T-helper 2 cell (primary cell): ENCODE measurements at regions not wholly inside any gene's neighbourhood (a gene's known extent, or its start where the extent isn't known, plus 50 kb on each side); places are given as distances from the start of the nearest gene placed in this dataset.

Experiments used
- DNase-seq, 5 experiments: peaks; one replicate each; pipeline versions ENCODE4 v3.0.0 to v3.0.0-alpha.2; 2012 to 2022

DNA sequence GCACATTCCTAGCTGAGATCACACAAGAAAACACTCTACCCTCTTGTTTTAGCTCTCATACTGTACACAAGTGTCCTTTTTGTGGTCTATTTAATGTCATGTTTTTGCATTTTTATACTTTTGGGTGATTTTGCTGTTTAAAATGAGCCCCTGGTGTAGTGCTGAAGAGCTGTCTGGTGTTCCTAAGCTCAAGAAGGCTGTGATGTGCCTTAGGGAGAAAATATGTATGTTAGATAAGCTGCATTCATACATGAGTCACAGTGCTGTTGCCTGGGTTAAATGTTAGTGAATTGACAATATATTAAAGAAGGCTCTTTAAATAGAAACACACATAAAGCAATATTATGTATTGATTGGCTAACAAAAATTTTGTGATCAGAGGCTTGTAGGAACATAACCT, 387.4 kb upstream of the C2CD4B start:
- no peak for DNase-seq

DNA sequence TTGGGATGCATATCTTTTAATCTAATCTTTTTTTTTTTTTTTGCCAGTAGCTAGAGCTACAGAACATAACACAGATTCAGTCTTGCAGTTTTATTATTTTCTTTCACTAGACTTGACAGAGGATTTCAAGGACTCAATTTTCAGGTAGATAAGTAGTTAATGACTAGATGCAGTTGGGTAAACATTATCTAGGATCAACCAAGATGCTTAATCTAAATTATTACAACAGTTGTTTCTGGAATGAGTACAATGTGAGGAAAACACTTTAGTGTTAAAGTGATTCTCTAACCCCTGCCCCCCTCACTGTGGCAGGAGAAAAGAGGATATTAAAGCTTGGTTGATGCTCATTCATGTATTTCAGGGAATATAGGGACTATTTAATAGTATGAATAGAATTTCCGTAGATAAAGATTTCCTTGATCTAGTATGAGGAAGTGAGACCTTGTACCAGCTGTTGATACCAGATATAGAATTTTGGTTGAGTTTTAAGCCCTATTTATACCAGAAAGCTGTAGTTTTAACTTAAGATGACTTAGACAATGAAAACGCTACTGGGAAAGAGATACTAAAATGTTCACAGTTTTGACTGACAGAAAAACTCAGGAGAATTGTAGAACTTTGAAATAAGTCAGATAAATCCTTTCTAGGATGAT, 389.0 kb upstream of the C2CD4B start:
- no peak for DNase-seq

DNA sequence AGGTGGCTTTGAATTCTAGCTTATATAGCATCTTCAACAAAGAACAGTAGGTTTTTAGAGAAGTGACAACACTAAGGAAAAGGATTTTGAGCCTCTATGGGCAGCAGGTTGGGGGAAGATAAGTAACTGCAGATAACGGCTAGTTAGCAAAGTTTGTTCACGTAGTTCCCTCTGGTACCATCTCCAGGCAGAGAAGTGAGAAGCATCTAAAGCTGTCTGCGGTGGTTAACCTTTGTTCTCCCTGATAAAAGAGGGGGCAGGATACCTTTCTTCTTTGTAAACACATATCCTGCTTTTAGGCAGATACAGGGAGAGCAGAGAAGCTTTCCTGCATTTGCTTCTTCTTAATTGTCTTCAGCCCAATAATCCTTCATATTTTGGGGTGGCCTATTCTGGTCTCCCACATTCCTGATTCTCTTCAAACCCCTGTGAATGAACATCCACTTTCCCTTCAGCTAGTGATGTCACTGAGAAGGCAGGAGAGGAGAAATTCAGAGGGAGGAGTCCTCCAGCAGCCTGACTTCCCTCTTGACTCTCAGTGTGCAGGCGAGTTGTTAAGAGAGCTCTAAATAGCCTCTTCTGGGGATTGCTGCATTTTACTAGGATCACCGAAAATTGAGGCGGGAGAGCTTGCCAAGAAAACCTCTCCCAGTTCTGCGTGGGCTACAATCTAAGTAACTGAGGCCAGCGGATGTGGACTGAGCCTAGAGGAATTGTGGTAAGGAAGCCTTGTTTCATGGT, 393.7 kb upstream of the C2CD4B start:
- no peak for DNase-seq

DNA sequence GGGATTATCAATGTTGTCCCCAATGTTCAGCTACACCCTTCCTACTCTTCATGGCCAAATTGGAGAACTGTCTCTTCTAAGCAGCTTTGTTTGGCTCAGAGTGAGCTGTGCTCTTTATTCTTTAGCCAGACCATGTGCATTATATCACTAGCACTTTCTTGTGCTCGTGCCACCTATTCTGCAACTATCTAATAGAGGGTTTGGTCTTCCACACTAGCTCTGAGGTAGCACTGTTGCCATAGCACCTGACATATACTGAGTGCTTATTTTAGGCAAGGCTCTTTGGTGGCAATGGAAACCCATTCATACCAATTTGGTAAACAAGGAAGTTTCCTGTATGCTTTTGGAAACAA, 394.3 kb upstream of the C2CD4B start:
- DNase-seq, result no peak

DNA sequence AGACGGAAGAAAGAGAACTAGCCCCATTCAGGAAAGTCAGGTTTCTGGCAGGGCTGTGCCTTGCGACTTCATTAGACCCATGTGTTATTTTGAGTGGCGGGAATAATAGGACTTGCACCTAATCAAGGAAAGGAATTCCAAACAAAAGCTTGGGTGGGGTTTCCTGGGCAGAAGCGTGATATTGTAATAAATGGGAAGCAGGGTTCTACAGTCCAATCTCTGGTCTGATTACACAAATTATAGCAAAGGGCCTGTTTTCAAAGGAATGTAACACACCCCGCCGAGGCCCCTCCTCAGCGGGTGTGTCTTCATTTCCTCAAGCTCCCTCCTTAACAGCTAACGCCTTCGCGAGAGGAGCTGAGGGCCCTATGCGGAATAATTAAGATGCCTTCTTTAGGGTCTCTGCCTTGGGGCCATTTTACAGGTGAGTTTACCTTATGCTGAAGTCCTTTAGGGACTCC, 396.0 kb upstream of the C2CD4B start:
- DNase-seq, result no peak

DNA sequence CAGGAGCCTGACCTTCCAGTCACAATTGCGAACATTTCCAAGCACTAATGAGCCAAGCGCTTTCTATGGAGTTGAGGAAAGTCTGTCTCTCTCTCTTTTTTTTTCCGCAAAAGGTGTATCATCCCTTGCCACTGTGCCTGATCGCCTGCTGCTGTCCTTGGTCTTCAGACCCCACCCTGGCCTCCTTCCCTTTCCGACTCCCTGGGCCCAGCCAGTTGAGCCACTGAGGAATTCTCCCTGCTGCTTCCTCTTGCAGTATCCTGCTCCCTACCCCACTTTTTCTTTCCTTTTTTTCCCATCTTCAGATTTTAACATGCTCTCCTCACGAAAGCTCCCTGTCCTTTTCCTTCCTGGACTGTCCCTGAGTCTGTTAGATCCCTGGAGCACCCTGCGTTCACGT, 396.5 kb upstream of the C2CD4B start:
- no peak for DNase-seq

DNA sequence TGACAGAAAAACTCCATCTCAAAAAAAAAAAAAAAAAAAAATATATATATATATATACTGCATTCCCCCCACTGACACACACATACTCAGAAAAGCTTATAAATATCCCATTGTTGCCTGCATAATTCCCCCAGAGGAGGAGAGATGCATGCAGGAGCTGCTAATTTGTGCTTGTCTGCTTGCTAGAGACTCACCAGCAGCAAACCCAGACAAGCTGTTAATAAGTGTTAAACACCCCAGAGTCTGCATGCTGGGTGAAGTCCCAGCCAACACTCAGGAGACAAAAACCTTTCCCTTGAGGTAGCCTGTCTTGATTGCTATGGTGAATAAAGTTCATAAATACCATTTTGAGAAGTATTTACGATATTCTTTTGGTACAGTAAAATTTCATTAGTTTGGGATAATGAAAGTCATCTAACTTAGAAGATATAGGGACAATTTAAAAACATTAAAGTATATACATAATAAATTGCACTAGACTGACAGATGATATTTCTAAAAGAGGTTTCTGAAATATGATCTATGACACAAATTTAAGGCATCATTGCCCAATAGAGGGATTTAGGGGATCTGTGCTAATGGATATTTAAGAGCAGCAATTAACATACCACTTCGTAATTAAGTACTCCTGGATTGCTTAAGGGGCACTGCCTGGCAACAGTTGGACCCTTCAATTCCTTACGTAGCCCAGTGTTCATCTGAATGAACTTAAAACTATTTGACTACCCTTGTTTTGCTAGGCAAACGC, 400.0 kb upstream of the C2CD4B start:
- no peak for DNase-seq

DNA sequence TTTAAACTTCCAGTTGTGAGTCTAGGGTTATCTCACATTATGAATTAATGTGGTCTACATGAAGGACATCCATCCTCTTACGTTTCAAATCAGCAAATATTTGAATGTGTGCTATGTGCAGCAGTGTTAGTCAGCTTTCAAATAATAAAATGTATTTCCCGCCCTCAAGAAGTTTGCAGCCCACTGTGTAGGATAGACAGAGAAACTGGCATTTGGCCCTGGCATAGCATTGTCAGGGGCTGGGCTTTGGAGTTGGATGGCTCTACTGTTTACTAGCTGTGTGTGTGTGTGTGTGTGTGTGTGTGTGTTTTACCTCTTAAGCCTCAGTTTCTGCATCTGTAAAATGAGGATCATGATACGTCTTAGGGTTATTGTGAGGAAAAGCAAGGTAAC, 400.5 kb upstream of the C2CD4B start:
- no peak for DNase-seq

DNA sequence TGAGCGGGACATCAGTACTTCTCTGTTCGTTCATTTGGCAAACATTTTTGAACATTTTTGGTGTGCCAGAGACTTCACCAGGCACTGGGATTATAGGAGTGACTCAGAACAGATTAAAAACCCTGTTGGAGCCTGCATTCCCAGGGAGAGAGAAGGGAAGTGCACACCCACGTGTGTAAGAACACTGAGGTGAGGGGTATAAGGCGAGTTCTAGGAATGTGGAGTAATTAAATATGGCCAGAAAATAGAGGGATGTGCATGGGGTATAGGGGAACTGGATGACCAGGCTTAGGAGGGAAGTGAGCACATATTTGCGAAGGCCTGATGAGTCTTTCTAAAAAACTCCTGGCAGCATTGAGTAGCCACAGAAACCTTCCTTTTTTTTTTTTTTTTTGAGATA, 401.2 kb upstream of the C2CD4B start:
- DNase-seq, result no peak

DNA sequence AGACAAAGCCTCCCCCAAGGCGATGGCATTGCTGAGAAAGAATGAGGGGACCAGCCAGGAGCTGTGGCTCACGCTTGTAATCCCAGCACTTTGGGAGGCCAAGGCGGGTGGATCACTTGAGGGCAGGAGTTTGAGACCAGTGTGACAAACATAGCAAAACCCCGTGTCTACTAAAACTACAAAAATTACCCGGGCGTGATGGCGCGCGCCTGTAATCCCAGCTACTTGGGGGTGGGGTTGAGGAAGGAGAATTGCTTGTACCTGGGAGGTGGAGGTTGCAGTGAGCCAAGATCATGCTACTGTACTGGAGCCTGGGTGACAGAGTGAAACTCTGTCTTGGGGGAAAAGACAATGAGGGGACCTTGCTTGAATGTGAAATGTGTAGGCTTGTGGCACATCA, 402.4 kb upstream of the C2CD4B start:
- no peak for DNase-seq

DNA sequence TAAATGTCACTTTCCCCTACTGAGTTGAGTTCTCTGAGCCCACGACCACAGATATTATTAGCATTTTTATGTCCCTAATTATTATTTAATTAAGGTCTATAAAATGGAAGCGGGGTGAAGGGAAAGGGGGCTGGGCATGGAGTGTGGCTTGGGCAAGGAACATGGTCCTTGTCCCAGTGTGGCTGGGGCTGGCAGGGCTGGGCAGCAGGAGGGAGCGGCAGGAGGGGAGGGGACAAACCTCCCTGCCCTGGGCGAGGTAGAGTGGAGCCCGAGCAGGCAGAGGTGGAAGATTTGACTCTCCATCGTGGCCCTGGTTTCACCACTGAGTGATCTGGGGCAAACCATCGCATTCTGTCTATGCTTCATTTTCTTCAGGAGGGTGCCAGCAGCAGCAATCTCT, 402.9 kb upstream of the C2CD4B start:
- DNase-seq, result no peak

DNA sequence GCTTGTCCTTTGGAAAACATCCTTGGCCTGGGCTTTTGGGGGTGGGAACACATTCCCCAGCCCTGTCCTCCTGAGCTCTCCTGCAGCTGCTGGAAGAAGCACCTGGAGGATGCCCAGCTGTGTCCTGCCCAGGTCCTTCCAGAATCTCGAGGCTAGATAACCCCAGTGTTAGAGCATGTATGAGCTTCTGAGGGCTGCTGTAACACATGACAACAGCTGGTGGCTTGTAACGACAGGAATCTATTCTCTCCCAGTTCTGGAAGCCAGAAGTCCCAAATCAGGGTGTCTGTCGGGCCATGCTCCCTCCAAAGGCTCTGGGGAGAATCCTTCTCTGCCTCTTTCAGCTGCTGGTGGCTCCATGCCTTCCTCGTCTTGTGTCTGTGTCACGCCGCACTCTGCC, 403.6 kb upstream of the C2CD4B start:
- DNase-seq, result no peak

DNA sequence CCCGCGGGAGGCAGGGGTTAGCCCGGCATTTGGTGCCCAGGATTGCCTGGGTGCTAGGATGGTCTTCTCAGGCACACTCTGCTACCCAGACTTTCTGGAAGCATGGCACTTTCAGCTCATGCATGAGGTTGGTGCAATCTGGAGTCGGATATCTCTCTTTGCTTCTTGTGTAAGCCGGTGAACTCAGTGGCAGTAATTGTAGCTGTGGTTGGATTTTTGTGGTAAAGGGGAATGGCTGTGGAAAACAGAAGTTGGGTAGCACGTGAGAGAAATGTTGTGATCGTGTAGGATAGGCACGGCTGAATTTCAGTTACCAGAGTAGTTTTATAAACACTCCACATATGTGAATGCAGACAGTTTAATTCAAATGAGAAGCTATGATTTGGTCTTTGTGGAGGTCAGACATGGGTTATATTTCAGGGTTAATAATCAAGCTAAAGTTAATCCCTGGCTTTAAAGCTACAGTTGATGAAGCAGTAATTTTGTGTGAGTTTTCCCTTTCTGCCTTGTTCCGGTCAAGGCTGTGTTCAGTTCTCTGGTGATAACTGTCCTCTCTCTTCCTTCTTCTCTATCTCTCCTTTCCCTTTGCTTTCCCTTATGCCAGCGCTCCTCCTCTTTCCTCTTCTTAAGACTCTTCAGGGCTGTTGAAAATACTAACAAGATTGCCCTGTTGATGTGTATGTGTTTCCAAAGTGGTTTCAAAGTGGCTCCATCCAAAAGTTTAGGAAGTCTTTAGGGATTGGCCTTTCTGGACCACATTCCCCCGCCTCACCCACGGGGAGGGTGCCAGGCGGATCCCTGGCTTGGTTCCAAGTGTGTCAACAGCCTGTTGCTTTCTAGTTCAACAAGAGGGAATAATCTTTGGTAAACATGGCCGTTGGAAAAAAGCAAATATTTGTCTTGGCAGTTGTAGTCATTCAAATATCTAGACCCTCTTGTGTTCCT, 404.6 kb upstream of the C2CD4B start:
- DNase-seq, result no peak

DNA sequence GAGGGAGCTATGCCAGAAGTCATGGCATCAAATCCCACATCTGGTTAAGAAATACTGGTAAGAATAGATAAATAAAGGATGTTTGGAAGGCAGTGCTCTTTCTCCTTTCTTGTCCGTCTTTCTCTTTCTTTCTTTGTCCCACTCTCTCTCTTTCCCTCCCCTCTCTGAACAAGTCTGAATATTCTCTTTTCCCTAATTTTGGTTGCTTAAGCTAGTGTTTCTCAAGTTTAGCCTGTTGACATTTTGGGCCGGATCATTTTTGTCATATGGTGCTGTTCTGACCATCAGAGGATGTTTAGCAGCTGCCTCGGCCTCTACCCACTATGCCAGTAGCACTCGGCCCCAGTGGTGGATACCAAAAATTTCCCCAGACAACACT, 405.3 kb upstream of the C2CD4B start:
- DNase-seq, result no peak

DNA sequence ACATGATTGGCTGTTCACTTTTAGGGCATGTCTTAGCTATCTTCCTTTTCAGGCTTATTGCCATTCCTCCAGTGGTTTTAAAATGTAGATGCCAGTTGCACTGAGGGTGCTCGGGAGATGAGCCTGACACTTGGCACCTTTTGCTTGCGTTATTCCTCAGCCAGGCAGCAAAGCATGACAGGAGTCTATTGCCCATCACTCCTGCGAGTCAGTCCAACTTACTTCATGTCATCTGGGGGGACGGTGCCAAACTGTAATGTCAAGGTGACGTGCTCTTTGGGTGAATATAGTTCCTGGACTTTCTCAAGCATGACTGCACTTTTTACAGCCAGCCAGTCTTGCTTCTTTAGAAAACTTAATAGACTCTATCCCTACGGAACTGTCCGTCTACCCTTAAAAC, 406.0 kb upstream of the C2CD4B start:
- DNase-seq, result no peak

DNA sequence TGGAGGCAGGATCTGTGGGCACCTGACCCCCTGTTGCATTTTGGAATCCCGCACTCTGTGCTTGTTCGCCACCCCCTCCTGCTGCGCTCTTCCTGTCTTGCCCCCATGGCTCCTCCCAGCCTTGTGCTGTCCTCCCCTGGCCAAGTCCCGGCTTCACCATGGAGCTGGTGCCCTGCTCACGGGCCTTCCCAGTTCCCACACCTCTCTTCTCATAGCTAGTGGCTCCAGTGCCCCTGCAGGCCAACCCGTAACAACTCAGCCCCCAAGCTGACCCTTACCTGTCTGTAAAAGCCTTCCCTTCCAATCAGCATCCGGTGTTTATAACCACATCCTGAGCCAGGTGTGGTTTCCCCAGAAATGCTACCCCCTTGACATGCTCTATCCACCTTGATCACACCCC, 407.7 kb upstream of the C2CD4B start:
- DNase-seq, result no peak

DNA sequence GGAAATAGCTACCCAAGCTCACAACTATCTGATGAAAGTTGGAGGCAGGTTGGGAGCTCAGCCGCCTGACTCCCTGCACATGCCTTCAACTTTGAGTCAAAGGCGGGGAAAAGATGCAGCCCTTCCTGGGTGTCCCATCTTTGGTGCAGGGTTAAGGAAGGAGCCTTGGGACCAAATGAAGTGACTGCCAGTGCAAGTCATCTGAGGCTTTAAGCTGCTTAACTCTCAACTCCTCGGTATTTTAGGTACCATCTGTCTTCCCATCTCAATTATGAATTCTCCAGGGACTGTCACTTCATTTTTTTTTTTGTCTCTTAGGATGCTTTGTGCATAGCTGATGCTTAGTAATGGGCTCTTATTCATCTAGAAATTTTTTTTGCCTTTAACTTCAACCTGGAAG, 408.8 kb upstream of the C2CD4B start:
- no peak for DNase-seq

DNA sequence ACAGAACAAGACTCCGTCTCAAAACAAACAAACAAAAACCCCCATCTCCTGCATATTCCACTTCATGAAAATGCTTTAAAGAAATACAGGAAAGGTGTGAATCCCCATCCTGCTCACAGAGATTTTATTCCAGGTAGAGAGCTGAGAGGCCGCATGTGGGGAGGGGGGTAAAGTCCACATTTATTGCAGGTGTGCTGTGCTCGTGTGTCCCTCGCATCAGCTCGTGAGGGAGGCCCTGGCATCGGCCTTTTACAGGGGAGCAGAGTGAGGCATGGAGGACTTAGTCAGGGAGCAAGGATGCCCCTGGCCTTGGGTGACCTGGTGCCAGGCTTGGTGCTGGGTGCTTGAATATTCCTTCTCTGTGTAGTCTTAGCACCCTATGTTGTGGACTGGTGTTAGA, 413.5 kb upstream of the C2CD4B start:
- no peak for DNase-seq

DNA sequence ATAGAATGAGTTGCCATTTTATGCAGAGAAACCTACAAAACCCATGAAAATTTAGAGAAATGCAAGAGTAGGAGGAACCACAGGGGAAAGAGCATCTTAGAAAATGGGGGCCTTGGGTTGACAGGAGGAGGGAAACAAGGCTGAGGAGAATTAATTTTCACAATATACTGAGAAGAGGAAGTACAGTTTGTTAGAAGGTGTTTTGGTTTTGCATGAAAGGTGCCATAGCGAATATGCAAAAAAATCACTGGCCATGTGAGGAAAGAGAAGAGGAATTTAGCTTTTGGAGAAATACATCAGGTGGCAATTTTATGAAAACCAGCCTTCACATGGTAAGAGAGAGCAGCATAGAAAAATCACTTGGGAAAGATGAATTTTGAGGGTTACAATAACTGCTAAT, 413.9 kb upstream of the C2CD4B start:
- DNase-seq, result no peak

DNA sequence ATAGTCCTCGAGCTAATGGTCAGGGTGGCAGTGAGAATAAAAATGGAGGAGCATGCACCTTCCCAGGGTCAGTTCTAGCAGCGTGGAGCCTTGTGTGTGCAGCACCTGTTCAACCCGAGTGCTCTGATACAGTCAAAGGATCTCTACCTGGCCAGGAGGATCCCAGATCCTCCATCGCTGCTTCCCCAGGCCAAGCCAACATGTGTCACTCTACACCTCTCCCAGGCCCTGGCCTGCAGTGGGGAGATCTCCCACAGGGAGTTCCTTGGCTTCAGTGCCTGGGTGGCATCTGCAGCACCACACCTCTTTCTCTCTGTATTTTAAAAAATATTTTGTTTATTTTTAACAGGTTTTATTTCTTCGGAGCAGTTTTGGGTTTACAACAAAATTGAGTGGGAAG, 414.8 kb upstream of the C2CD4B start:
- DNase-seq, result no peak

DNA sequence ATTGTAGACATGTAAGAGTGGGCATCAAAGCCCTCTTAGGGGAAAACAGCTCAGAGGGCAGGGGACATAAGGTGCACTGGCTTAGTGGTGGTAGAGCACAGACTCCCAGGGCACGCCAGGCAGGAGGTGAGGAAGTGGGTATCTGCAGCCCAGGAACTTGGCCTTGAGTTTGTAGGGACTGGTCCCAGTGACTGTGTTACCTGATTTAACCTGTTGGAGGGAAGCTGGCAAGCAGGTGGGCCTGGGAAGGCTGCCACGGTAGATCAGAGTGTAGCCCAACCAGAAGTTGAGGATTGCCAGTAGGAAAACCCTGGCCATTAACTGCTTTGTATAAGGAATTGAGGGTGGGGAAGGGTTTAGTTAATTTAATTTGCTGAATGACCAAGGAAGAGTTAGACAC, 417.5 kb upstream of the C2CD4B start:
- DNase-seq, result no peak

DNA sequence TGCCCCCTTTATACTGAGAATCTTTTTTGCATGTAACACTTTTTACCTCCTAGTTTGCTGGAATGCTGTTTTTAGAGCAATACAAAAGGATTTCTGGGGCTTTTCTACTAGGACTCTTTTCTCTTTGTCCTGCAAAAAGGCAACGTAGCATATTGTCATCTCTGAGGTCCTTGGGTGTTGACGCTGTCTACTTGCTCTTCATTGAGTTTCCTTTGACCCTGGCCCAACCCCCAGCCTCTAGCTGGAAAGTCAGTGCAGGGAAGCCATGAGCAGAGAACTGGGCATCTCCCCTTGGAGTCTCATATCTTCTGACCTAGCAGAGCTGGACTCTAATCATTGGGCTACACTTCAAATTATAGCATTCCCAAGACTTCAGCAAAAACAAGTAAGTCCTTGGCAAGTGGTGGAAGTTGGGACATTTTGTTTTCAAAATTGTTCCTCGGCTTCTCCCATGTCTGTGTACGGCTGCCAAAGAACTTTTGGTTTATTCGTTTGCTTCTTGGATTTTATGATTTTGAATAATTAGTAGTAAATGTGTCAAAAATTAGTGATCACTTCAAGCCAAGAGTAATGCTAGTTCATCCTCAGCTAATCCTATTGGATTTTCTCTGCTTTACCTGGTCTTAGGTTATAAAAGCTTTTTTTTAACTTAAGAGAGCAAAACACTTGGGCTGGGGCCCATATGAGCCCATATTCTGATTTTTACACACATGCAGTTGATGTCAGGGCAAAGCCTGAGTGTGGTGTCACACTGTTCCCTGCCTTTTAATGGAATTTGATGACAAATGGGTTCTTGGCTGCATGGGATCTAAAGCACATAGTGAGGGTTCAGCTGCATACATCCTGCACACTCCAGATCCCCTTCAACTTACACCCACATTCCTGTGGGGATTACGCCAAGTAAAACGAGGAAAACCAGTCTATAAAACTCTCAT, 419.5 kb upstream of the C2CD4B start:
- DNase-seq, result no peak
